NCI-H524 treated with DMSO at 0.1 percent for 48 hours (cell line): ENCODE measurements at regions not wholly inside any gene's neighbourhood (a gene's known extent, or its start where the extent isn't known, plus 50 kb on each side); places are given as distances from the start of the nearest gene placed in this dataset.

Experiments
- DNase-seq: peaks from one replicate; lab custom pipeline; 2025; lab: John Stamatoyannopoulos, UW

GRCh38 chr1:3954170-3955169 lies 54.4 kb upstream of the C1orf174 start:
- DNase-seq, result no peak

- no peak for DNase-seq
Observed at GRCh38 chr1:3955196-3955772, 55.2 kb upstream of the C1orf174 start.

- DNase-seq, result no peak
Observed at GRCh38 chr1:3956527-3957170, 56.6 kb upstream of the C1orf174 start.

- no peak for DNase-seq
Observed at GRCh38 chr1:3959361-3959760, 59.3 kb upstream of the C1orf174 start.

GRCh38 chr1:3963554-3963953 lies 63.5 kb upstream of the C1orf174 start:
- no peak for DNase-seq

GRCh38 chr1:3965693-3966092 lies 65.6 kb upstream of the C1orf174 start:
- no peak for DNase-seq

GRCh38 chr1:3968851-3969250 lies 68.8 kb upstream of the C1orf174 start:
- DNase-seq, result no peak

- DNase-seq, result no peak
Observed at GRCh38 chr1:3971981-3972380, 71.9 kb upstream of the C1orf174 start.

- DNase-seq, result no peak
Observed at GRCh38 chr1:3975903-3976630, 76.0 kb upstream of the C1orf174 start.

- no peak for DNase-seq
Observed at GRCh38 chr1:3976821-3977220, 76.7 kb upstream of the C1orf174 start.

GRCh38 chr1:3978196-3978989 lies 78.3 kb upstream of the C1orf174 start:
- DNase-seq, result no peak

GRCh38 chr1:3978990-3979325 lies 78.9 kb upstream of the C1orf174 start:
- DNase-seq, result no peak

- no peak for DNase-seq
Observed at GRCh38 chr1:3981261-3981660, 81.2 kb upstream of the C1orf174 start.

- no peak for DNase-seq
Observed at GRCh38 chr1:3981746-3982505, 81.9 kb upstream of the C1orf174 start.

GRCh38 chr1:3983181-3983580 lies 83.1 kb upstream of the C1orf174 start:
- DNase-seq, result no peak

GRCh38 chr1:3984586-3984985 lies 84.5 kb upstream of the C1orf174 start:
- no peak for DNase-seq

GRCh38 chr1:3986686-3987218 lies 86.7 kb upstream of the C1orf174 start:
- DNase-seq, result no peak

GRCh38 chr1:3987669-3988235 lies 87.7 kb upstream of the C1orf174 start:
- DNase-seq, result no peak

GRCh38 chr1:3988431-3988830 lies 88.4 kb upstream of the C1orf174 start:
- no peak for DNase-seq

- DNase-seq, result no peak
Observed at GRCh38 chr1:3989465-3989864, 89.4 kb upstream of the C1orf174 start.
